ENCODE measurements at regions not wholly inside any gene's neighbourhood (a gene's known extent, or its start where the extent isn't known, plus 50 kb on each side); places are given as distances from the start of the nearest gene placed in this dataset.

- TF ChIP-seq CTCF (IDR thresholded peaks at IDR 0.05) (no peak), POLR2A (IDR thresholded peaks at IDR 0.05) (no peak)
Measured at GRCh38 chr14:25628390-25628789, 578.4 kb upstream of the STXBP6 start.

Measured in tibial nerve (tissue), 3 donors.